ENCODE measurements at regions not wholly inside any gene's neighbourhood (a gene's known extent, or its start where the extent isn't known, plus 50 kb on each side); places are given as distances from the start of the nearest gene placed in this dataset.

GRCh38 chr15:39333393-39333792 is 247.5 kb upstream of the THBS1 start:
- H3K36me3 ChIP-seq, result no peaks in the 10 kb centered on the region
- H3K27me3 ChIP-seq (replicated peaks; ENCODE audit: insufficient read depth), result no peaks in the 10 kb centered on the region
- no peak for ATAC-seq (ENCODE audit: insufficient number of reproducible peaks, low FRiP score, low read depth)
- no peak overlapping the region for H3K4me3 ChIP-seq
- no peak for DNase-seq (ENCODE audit: low spot score)
- no peak for TF ChIP-seq CTCF (IDR thresholded peaks at IDR 0.05)
- H3K27ac ChIP-seq, result no peak overlapping the region
- H3K9me3 ChIP-seq, result no peaks in the 10 kb centered on the region
- no peaks in the 10 kb centered on the region for H3K4me1 ChIP-seq (ENCODE audit: control insufficient read depth in 1 of 2, low read depth in 2 of 2)

DNA sequence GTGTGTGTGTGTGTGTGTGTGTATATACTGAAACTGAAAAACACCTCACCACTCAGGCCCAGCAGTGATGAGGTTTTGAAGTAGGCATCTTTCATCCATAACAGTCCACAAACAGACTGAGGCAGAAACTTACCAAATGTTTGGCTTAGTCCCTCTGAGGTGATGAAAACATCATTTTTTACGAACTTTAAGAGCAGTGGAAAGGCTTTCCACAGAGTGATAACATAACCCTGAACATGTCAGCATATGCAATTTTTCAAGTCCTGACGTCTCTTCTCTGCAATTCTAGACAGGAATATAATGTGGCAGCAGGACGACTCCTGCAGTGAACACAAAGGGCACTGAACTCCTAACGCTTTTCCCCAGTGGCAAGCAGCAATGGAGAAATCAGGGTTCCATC is 247.0 kb upstream of the THBS1 start:
- no peak for ATAC-seq (ENCODE audit: insufficient number of reproducible peaks, low FRiP score, low read depth)
- Histone ChIP-seq H3K27me3 (replicated peaks; ENCODE audit: insufficient read depth) (no peaks in the 10 kb centered on the region), H3K27ac (no peak overlapping the region), H3K36me3 (no peaks in the 10 kb centered on the region), H3K4me1 (ENCODE audit: control insufficient read depth in 1 of 2, low read depth in 2 of 2) (no peaks in the 10 kb centered on the region), H3K9me3 (no peaks in the 10 kb centered on the region), H3K4me3 (no peak overlapping the region)
- no peak for DNase-seq (ENCODE audit: low spot score)
- TF ChIP-seq CTCF (IDR thresholded peaks at IDR 0.05), result no peak

DNA sequence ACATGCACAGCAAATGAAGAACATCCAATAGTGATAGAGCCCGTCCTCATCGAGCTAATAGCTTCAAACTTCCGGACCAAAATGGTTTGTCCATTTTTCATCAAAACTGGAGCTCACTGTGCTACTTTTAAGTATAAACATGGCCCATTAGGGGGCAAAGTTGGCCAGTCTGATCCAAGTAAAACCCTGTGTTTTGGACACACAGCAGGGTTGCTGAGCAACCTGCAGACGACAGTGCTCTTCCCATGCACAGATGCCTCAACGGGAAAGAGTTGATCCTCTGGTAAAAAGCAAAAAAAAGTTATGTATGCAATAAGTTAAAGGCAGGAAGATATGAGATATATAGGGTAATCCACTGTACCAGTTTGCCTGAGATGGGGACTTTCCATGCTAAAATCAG is 244.0 kb upstream of the THBS1 start:
- no peaks in the 10 kb centered on the region for H3K4me1 ChIP-seq (ENCODE audit: control insufficient read depth in 1 of 2, low read depth in 2 of 2)

GRCh38 chr15:39338251-39338650 is 242.6 kb upstream of the THBS1 start:
- Histone ChIP-seq H3K9me3 (no peaks in the 10 kb centered on the region), H3K36me3 (no peaks in the 10 kb centered on the region)

More for the DNA sequence above, 244.0 kb upstream of the THBS1 start:
- no peak for TF ChIP-seq CTCF (IDR thresholded peaks at IDR 0.05)
- H3K27ac ChIP-seq, result no peak overlapping the region
- no peak overlapping the region for H3K4me3 ChIP-seq
- no peak for DNase-seq (ENCODE audit: low spot score)
- no peaks in the 10 kb centered on the region for H3K9me3 ChIP-seq
- H3K36me3 ChIP-seq, result no peaks in the 10 kb centered on the region
- no peak for ATAC-seq (ENCODE audit: insufficient number of reproducible peaks, low FRiP score, low read depth)
- no peaks in the 10 kb centered on the region for H3K27me3 ChIP-seq (replicated peaks; ENCODE audit: insufficient read depth)

DNA sequence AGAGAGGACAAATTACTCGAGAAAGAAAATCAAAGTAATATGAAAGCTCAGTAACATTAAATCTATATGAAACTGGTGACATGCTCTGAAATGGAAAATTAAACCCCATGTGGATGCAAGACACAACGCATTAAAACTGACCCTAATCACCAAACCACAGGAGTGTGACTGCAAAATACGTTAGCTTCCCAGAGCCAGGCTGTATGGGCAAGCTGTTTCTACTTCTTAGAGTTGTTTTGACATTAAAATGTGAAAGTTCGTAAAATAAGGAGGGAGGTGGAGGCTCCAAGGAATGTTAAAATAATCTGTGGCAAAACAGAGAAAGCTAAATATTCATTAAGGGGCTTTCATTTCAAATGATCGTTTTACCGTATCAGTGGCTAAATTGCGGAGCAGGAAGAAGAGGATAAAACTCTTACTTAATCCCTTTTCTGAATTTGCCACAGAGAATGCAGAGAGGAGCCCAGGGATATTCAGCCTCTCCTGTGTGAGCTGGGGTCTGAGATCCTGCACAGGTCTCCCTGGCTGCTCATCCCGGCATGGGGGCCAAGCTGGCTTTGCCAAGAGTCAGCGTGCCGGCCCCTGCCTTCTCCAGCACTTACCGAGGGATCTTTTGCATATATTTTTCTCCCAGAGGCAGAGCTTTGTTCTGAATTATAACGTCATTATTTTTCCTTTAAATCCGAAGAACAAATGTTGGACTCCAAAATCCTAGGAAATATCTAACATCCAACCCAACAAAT is 239.8 kb upstream of the THBS1 start:
- no peak overlapping the region for H3K27ac ChIP-seq
- no peaks in the 10 kb centered on the region for H3K4me1 ChIP-seq (ENCODE audit: control insufficient read depth in 1 of 2, low read depth in 2 of 2)
- H3K27me3 ChIP-seq (replicated peaks; ENCODE audit: insufficient read depth), result no peaks in the 10 kb centered on the region
- ATAC-seq (ENCODE audit: insufficient number of reproducible peaks, low FRiP score, low read depth) (no peak), DNase-seq (ENCODE audit: low spot score) (no peak)
- H3K4me3 ChIP-seq, result no peak overlapping the region
- no peaks in the 10 kb centered on the region for H3K36me3 ChIP-seq
- no peak for TF ChIP-seq CTCF (IDR thresholded peaks at IDR 0.05)
- no peaks in the 10 kb centered on the region for H3K9me3 ChIP-seq

More at GRCh38 chr15:39338251-39338650, 242.6 kb upstream of the THBS1 start:
- Histone ChIP-seq H3K4me1 (ENCODE audit: control insufficient read depth in 1 of 2, low read depth in 2 of 2) (no peaks in the 10 kb centered on the region), H3K27ac (no peak overlapping the region), H3K27me3 (replicated peaks; ENCODE audit: insufficient read depth) (no peaks in the 10 kb centered on the region), H3K4me3 (no peak overlapping the region)
- DNase-seq (ENCODE audit: low spot score) (no peak), ATAC-seq (ENCODE audit: insufficient number of reproducible peaks, low FRiP score, low read depth) (no peak)
- no peak for TF ChIP-seq CTCF (IDR thresholded peaks at IDR 0.05)

Data from thoracic aorta (tissue), 2 donors.